Esophagus muscularis mucosa (tissue), 4 donors: ENCODE measurements at regions not wholly inside any gene's neighbourhood (a gene's known extent, or its start where the extent isn't known, plus 50 kb on each side); places are given as distances from the start of the nearest gene placed in this dataset.

ENCODE experiments used
- DNase-seq: peaks from one replicate; pipeline ENCODE4 v3.0.0-alpha.2; 2017; ENCODE audit errors: extremely low spot score
- H3K27ac ChIP-seq, 4 donors: fragments of 200-600 bp; sonication (generic); replicated peaks in 1 of 4; 1 replicate in 3 of 4; 2 replicates in 1 of 4; pipeline ENCODE4 v1.5.1; 2016 to 2019; ENCODE audit warnings: mild to moderate bottlenecking in 1 of 4
- H3K27me3 ChIP-seq, 4 donors: fragments of 200-600 bp; sonication (generic); one replicate each; pipeline versions ENCODE4 v1.5.1 to v1.6.0; 2016 to 2019
- H3K36me3 ChIP-seq, 4 donors: fragments of 200-600 bp; sonication (generic); one replicate each; pipeline ENCODE4 v1.5.1; 2016 to 2019
- H3K4me1 ChIP-seq, 4 donors: fragments of 200-600 bp; sonication (generic); one replicate each; pipeline ENCODE4 v1.5.1; 2016 to 2019
- H3K4me3 ChIP-seq, 4 donors: fragments of 200-600 bp; sonication (generic); 1 replicate in 2 of 4; 2 replicates in 2 of 4; pipeline ENCODE4 v1.5.1; 2016 to 2019; ENCODE audit warnings: mild to moderate bottlenecking in 4 of 4, moderate library complexity in 1 of 4
- H3K9me3 ChIP-seq, 4 donors: fragments of 200-600 bp; sonication (generic); 1 replicate in 3 of 4; 2 replicates in 1 of 4; pipeline ENCODE4 v1.5.1; 2016 to 2019
- CTCF ChIP-seq, 3 experiments: fragments of 200-600 bp in 2 of 3; fragments of 450-650 bp in 1 of 3; sonication (generic) in 2 of 3; IDR thresholded peaks; one replicate each; pipeline ENCODE4 v1.5.1; 2017 to 2019; ENCODE audit warnings: antibody characterized with exemption in 3 of 3, mild to moderate bottlenecking in 2 of 3, moderate library complexity in 1 of 3
- EP300 ChIP-seq: sonication (generic); formaldehyde crosslinking; IDR thresholded peaks from one replicate; pipeline ENCODE4 v1.6.1; 2017; ENCODE audit warnings: antibody characterized with exemption
- POLR2A ChIP-seq: fragments of 450-650 bp; IDR thresholded peaks from one replicate; pipeline ENCODE4 v1.6.1; 2017; ENCODE audit warnings: antibody characterized with exemption, moderate library complexity, mild to moderate bottlenecking, low read depth
- POLR2AphosphoS5 ChIP-seq, 2 donors: sonication (generic); formaldehyde crosslinking; IDR thresholded peaks; one replicate each; pipeline ENCODE4 v1.6.1; 2017; ENCODE audit warnings: antibody characterized with exemption in 2 of 2
- WGBS: methylation state at CpG from one replicate; pipeline ENCODE4 v1.1.5; 2018; 5-methylcytosine and 5-hydroxymethylcytosine counted together
- intact Hi-C: fragments of 100-400 bp; cut with DNase I; formaldehyde crosslinking; loops from one replicate; pipeline ENCODE4 v1.15.1; 2023

DNA sequence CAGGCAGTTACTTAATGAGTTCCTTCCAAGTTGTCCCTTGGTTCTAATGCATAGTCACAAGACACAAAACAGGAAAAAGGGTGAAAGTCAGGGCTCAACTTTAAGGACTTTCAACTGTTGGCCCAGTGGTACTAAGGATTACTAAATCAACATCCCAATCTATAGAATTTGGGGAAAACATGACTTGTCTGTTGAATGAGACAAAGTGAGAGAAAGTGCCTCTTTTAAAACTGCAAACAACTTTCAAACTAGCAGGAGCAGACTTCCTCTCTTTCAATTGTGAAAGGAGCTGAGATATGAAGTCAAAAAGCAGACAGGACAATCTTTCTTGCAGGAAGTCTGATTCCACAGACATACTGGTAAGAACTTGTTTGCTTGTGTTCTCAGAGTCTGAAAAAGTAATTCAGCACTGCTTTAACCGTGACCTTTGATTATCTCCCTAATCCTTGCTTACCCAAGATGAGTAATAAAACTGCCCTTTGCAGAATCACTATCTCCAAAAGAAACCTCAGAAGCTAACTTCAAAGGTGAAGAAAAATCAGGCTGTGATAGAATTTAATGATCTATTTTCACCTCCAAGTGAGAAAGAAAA, 960.7 kb upstream of the RAG2 start:
- intact Hi-C loops: no loop called here
- TF ChIP-seq POLR2AphosphoS5 (IDR thresholded peaks at IDR 0.05) (no peak), EP300 (no peak), POLR2A (no peak), CTCF (IDR thresholded peaks at IDR 0.05) (no peak)
- no peaks in the 10 kb centered on the region for H3K4me1 ChIP-seq
- H3K27ac ChIP-seq: no peak overlapping the region
- 50% methylated on average over 1 of the region's 1 CpG for WGBS
- no peak overlapping the region for H3K4me3 ChIP-seq
- no peaks in the 10 kb centered on the region for H3K27me3 ChIP-seq
- no peak for DNase-seq
- H3K9me3 ChIP-seq: no peaks in the 10 kb centered on the region
- no peaks in the 10 kb centered on the region for H3K36me3 ChIP-seq

GRCh38 chr11:37557990-37558389, 960.0 kb upstream of the RAG2 start:
- 37% methylated on average over 1 of the region's 1 CpG for WGBS
- no peak overlapping the region for H3K27ac ChIP-seq
- no peaks in the 10 kb centered on the region for H3K36me3 ChIP-seq
- DNase-seq: no peak
- H3K9me3 ChIP-seq: no peaks in the 10 kb centered on the region
- TF ChIP-seq CTCF (IDR thresholded peaks at IDR 0.05) (no peak), POLR2A (no peak), EP300 (no peak), POLR2AphosphoS5 (IDR thresholded peaks at IDR 0.05) (no peak)
- no peaks in the 10 kb centered on the region for H3K4me1 ChIP-seq
- H3K27me3 ChIP-seq: no peaks in the 10 kb centered on the region
- intact Hi-C loops: no loop called here
- H3K4me3 ChIP-seq: no peak overlapping the region

DNA sequence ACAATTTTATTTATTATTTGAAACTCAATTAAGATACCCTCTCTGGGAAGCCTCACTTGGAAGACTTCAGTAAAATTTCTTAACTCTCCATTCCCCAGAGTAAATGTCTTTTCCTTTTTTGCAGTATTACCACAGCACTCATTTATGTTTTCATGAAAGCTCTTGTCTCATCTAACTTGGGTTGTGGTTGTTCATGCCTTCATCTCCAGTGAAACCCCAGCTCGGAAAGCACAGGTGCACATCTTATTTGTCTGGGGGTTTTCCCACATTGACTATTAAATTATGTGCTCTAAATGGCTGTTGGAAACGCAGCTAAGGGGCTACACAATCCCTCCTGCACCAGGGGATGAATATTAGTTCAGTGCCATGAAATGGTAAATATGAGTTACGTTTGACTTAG, 954.2 kb upstream of the RAG2 start:
- Histone ChIP-seq H3K27ac (no peak overlapping the region), H3K4me3 (no peak overlapping the region), H3K9me3 (no peaks in the 10 kb centered on the region), H3K27me3 (no peaks in the 10 kb centered on the region), H3K36me3 (no peaks in the 10 kb centered on the region), H3K4me1 (no peaks in the 10 kb centered on the region)
- intact Hi-C loops: no loop called here
- WGBS: 70% methylated on average over 3 of the region's 3 CpGs
- no peak for DNase-seq
- no peak for TF ChIP-seq EP300
- no peak for TF ChIP-seq POLR2A
- TF ChIP-seq POLR2AphosphoS5 (IDR thresholded peaks at IDR 0.05): no peak
- no peak for TF ChIP-seq CTCF (IDR thresholded peaks at IDR 0.05)

DNA sequence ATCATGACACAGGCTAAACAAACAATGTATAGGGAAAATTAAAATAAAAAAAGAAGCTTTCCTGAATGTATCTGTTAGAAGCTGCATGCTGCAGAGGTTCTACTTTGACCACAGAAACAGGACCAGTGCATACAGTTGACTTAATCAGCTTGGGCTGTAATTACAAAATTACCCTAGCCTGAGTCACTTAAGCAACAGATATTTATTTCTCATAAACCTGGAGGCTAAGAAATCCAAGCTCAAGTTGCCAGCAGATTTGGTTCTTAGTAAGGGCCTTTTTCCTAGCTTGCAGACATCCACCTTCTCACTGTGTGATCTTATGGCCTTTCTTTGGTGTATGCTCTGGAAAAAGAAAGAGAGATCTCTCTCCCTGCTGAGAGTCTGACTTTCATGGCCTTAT, 946.5 kb upstream of the RAG2 start:
- TF ChIP-seq POLR2A (no peak), EP300 (no peak), POLR2AphosphoS5 (IDR thresholded peaks at IDR 0.05) (no peak), CTCF (IDR thresholded peaks at IDR 0.05) (no peak)
- H3K4me3 ChIP-seq: no peak overlapping the region
- intact Hi-C loops: no loop called here
- H3K27ac ChIP-seq: no peak overlapping the region
- H3K27me3 ChIP-seq: no peaks in the 10 kb centered on the region
- no peaks in the 10 kb centered on the region for H3K4me1 ChIP-seq
- no peaks in the 10 kb centered on the region for H3K36me3 ChIP-seq
- DNase-seq: no peak
- no peaks in the 10 kb centered on the region for H3K9me3 ChIP-seq

DNA sequence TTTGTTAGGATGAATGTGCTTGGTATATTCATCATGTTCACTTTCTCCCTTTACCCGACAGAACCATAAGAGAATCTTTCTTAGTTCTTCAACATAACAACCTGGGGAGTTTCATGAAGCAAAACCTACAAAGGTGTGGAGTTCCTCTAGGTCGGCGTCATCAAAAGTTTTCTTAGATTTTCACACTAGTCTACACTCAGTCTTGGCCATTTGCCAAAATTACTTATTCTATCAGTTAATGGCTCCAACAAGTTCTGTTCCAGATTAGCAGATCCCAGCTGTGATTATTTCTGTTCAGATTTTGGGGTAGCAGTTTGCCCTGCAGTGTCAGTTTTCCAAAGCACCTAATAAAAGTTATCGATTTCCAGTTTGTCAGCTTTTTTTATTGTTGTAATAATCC, 935.8 kb upstream of the RAG2 start:
- no peaks in the 10 kb centered on the region for H3K9me3 ChIP-seq
- no peaks in the 10 kb centered on the region for H3K4me1 ChIP-seq
- H3K36me3 ChIP-seq: no peaks in the 10 kb centered on the region
- TF ChIP-seq EP300 (no peak), POLR2A (no peak), POLR2AphosphoS5 (IDR thresholded peaks at IDR 0.05) (no peak), CTCF (IDR thresholded peaks at IDR 0.05) (no peak)
- WGBS: 88% methylated on average over 4 of the region's 4 CpGs
- H3K27me3 ChIP-seq: no peaks in the 10 kb centered on the region
- no peak overlapping the region for H3K4me3 ChIP-seq
- no peak for DNase-seq
- intact Hi-C loops: no loop called here
- no peak overlapping the region for H3K27ac ChIP-seq
